ENCODE measurements at regions not wholly inside any gene's neighbourhood (a gene's known extent, or its start where the extent isn't known, plus 50 kb on each side); places are given as distances from the start of the nearest gene placed in this dataset.

DNA sequence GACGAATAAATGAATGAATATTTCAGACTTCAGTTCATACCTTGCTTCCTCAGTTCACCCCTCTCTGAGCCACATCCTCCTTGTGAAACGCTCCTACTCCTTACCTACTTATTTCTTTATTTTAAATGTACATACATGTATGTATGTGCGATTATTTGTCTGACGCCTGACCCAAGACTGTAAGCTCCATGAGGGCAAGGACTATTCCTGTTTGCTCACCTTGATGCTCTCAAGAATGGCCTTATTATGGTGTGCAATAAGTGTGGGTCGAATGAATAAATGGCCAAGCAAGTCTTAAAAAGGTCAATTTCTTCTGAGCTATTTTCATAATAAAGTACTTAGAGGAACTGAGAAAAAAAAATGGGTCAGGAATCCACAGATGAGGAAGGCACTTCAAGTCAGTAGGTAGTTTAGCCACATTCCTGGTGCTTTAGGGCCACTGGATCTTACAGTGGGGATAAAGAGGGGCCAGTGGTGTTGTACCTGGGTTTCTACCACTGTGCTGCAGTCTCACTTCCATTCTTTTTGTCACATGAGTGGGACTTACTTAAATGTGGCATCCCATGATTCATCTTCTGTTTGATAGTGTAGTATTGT, 74.7 kb downstream of the SDC1 start:
- no peak overlapping the region for H3K4me3 ChIP-seq (ENCODE audit: low read depth, low read length)
- TF ChIP-seq, protein P1, sequence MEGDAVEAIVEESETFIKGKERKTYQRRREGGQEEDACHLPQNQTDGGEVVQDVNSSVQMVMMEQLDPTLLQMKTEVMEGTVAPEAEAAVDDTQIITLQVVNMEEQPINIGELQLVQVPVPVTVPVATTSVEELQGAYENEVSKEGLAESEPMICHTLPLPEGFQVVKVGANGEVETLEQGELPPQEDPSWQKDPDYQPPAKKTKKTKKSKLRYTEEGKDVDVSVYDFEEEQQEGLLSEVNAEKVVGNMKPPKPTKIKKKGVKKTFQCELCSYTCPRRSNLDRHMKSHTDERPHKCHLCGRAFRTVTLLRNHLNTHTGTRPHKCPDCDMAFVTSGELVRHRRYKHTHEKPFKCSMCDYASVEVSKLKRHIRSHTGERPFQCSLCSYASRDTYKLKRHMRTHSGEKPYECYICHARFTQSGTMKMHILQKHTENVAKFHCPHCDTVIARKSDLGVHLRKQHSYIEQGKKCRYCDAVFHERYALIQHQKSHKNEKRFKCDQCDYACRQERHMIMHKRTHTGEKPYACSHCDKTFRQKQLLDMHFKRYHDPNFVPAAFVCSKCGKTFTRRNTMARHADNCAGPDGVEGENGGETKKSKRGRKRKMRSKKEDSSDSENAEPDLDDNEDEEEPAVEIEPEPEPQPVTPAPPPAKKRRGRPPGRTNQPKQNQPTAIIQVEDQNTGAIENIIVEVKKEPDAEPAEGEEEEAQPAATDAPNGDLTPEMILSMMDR (conservative IDR thresholded peaks at IDR 0.05; ENCODE audit: low read depth, low read length): no peak
- no peak for DNase-seq (ENCODE audit: low read depth)

DNA sequence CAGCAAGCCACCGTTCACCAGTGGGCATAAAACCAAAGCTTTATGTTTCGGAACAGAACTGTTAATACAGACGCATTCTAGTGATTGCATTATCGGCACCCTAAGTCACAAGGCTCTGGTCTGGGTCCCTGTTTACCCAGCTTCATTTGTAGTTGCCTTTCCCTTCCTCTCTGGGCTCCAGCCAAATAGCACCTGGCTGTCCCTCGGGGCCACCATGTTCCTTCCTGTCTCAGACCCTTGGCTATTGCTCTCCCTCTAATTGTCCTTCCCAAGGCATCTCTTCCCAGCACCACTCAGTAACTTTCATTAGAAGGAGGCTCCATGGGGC, 75.3 kb downstream of the SDC1 start:
- DNase-seq (ENCODE audit: low read depth): no peak
- TF ChIP-seq, protein P1 (conservative IDR thresholded peaks at IDR 0.05; ENCODE audit: low read depth, low read length): no peak
- H3K4me3 ChIP-seq (ENCODE audit: low read depth, low read length): no peak overlapping the region

DNA sequence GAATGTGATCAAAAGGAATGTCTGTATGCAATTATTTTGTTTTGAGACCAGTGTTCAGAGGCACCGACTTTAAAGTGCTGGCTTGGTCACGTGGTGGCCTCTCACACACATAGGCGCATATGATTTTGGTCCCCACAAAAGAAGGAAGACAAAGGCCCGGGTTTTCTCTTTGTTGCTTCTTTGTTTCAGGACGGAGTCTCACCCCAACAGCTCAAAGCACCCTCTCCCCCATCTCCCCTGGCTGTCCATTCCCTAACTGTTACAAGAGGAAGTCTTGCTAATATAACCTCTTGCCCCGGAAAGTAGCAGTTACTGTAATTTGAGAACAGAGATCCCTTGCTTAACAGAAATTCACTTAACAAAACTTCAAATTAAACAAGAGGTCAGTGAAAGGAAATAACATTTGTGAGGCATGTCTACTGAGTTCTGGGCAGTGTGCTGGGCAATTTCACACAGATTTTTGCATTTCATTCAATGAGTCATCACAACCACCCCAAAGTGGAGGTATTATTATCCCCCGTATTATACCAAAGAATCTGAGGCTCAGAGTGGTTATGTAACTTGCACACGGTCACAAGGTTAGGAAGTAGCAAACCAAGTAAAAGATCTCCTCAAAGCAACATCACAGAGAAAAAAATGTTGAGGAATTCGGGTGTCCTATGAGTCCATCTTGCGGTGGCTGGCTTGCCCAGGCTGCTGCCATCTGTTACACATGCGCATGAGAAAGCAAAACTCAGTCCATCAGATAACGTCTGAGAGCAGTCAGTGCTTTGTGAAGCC, 75.8 kb downstream of the SDC1 start:
- DNase-seq (ENCODE audit: low read depth): no peak
- TF ChIP-seq, protein P1 (conservative IDR thresholded peaks at IDR 0.05; ENCODE audit: low read depth, low read length): no peak
- H3K4me3 ChIP-seq (ENCODE audit: low read depth, low read length): no peak overlapping the region

DNA sequence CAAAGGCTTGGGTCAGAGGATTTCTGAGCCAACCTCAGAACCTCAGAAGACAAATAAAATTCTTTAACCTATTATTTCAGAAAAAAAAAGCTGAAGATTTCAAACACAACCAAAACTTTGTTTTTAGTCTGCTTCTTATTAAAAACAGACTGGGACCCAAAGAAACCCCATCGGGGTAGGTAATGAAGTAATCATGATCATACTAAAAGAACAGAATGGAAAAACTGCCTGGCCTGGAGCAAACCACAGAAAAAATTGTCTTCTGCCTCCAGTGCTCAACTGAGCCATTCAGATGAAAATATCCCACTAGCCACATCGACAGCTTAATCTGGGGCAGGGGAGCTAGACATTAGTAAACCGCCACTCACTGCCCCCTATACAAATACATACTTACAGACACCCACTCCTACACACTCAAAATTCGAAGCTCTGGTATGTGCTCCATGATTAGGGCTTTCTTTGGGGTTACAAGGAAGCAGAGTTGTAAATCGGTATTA, 76.5 kb downstream of the SDC1 start:
- TF ChIP-seq, protein P1 (conservative IDR thresholded peaks at IDR 0.05; ENCODE audit: low read depth, low read length): no peak
- no peak for DNase-seq (ENCODE audit: low read depth)
- no peak overlapping the region for H3K4me3 ChIP-seq (ENCODE audit: low read depth, low read length)

DNA sequence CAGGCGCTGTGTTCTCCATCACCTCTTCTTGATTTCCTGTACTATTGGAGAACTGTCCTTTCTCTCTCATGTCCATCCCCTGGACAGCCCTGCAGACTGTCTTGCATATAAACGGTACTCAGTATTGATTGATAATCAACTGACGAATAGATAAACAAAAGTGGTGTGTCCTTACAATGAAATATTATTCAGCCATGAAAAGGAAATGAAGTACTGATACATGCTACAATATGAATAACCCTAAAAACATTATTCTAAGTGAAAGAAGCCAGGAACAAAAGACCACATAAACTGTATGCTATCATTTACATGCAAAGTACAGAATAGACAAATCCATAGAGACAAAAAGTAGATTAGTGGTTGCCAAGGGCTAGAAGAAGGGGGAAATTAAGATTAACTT, 77.6 kb downstream of the SDC1 start:
- no peak overlapping the region for H3K4me3 ChIP-seq (ENCODE audit: low read depth, low read length)
- TF ChIP-seq, protein P1 (conservative IDR thresholded peaks at IDR 0.05; ENCODE audit: low read depth, low read length): no peak
- DNase-seq (ENCODE audit: low read depth): no peak

DNA sequence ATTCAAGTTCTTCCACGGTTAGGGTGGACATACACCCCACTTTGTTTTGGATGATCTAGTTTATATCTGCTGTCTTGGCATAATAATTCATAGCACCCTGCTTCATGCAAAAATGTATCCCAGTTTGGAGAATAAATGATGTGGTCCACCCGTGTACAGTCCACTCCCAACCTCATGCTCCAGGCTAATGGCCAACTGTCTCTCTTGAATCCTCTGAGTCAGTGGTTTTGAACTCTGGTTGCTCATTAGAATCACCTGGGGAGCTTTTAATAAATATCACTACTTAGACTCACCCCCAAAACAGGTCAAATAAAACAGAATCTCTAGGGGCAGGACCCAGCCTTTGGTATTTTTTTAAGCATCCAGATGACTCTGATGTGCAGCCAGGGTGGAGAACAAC, 78.5 kb downstream of the SDC1 start:
- DNase-seq (ENCODE audit: low read depth): no peak
- TF ChIP-seq, protein P1 (conservative IDR thresholded peaks at IDR 0.05; ENCODE audit: low read depth, low read length): no peak
- H3K4me3 ChIP-seq (ENCODE audit: low read depth, low read length): no peak overlapping the region

Measured in epithelial cell of proximal tubule (primary cell).